Right lung (tissue), 2 donors: ENCODE measurements at regions not wholly inside any gene's neighbourhood (a gene's known extent, or its start where the extent isn't known, plus 50 kb on each side); places are given as distances from the start of the nearest gene placed in this dataset.
"Not testable (repeated sequence)": the region's sequence is repeated elsewhere in the genome, so short reads cannot be mapped to it uniquely, and the experiment has no call there.

ENCODE experiments used
- DNase-seq, 2 donors: peaks; one replicate each; pipeline ENCODE4 v3.0.0-alpha.2; 2013

DNA sequence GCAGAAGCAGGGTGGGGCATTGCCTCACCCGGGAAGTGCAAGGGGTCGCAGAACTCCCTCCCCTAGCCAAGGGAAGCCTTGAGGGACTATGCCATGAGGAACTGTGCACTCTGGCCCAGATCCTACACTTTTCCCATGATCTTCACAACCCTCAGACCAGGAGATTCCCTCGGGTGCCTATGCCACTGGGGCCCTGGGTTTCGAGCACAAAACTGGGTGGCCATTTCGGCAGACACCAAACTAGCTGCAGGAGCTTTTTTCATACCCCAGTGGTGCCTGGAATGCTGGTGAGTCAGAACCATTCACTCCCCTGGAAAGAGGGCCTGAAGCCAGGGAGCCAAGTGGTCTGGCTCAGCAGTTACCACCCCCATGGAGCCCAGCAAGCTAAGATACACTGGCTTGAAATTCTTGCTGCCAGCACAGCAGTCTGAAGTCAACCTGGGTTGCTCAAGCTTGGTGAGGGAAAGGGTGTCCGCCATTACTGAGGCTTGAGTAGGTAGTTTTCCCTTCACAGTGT, 573.7 kb upstream of the ANO3 start:
- no peak for DNase-seq

DNA sequence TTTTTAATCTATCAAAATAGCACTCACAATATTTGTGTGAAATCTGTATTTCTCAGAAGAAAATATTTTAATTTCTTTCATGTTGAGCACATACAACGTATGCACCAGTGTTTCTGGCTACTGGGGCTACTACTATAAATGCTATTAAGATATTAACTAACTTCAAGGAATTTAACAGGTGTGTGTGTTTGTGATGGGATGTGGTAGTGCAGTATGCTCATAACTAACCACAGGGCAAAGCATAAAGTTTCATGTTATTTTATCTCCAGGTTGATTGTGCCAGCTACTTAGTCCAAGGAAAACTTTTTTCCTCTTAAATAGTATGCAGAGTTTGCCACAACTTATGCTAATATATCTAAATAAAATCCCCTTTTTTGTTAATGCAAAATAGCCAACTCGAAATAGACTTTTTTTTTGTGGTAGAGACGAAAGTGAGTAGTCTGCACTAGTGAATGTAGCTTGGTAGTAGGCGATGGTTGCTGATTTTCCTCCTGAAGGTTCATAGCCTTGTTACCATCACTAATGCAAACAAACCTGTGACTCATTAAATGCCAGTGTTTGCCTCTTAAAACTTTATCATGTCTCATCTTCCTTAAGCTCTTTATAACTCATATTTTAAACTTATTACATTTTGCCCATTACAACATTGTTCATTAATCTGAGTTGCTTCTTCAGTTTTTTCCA, 565.5 kb upstream of the ANO3 start:
- DNase-seq = no peak

DNA sequence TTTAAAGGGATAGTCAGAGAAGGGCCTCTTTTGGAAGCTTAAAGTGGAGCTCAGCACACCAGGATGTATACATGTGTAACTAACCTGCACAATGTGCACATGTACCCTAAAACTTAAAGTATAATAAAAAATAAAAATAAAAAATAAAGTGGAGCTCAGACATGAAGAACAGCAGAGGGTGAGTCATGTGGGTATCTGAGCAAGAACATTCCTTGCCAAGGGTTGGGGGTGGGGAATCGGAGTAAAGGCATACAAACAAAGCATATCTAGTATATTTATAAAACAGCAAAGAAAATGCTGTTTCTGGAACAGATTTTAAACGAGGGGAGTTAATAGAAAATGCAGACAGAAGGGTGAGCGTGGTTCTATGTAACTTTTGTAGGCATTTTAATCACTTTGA, 562.6 kb upstream of the ANO3 start:
- no peak for DNase-seq

DNA sequence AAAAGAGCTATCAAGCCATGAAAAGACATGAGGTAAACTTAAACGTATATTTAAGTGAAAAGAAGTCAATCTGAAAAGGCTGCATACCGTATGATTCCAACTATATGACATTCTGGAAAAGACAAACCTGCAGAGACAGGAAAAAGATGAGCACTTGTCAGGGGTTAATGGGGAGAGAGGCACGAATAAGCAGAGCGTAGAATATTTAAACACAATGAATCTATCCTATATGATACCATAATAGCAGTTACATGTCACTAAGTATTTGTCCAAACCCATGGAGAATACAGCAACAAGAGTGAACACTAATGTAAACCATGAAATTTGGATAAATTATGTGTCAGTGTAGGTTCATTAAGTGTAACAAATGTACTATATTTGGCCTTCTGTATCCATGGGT, 560.3 kb upstream of the ANO3 start:
- no peak for DNase-seq

DNA sequence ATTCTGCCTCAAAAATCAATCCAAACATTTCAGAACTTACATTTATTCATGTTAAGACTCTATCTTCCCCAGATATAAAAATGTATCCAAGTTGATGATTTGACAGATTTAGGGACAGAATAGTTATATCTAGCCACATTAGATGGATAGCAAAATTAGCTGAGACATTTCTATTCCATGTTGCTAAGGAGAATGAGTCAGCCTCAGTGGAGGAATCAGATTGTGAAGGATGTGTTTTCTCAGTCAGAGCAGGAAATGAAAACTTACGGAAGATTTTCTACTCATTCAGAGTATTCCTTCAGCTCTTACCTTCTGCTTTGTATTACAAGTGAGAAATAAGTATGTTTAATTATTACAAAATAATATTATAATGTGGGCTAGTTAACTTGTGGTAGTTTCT, 556.3 kb upstream of the ANO3 start:
- no peak for DNase-seq

DNA sequence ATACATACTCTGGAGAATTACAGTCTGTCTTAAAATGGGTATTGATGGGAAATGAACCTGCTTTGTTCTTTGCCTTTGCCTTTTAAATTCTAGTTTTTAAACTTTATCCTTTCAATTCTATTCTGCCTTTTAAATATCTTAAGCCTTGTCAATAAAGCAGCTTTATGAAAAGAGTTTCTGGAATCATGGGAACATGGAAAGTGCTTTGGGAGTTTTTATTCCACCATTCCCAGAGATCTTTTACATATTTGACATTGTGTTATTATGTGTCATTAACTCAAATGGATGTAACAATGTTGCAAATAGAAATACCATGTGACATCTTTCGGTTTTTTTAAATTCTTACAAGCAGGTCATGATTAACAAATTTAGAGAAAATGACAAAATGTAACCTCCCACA, 555.7 kb upstream of the ANO3 start:
- no peak for DNase-seq

DNA sequence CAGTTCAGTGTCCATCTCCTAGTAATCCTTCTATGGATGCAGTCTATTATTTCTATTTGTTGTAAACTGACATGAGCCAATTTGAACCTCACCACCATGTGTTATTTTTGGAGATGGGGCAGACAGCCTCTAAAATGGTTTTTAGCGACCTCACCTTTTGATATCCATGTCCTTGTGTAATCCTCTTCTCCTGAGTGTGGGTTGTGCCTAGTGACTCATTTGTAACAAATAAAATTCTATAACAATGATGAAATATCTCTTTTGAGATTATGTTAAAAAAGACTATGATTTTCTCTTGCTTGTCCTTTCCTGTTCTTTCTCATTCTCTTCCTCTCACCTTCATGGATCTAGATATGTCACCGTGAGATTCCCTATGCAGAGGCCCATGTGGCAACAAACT, 554.6 kb upstream of the ANO3 start:
- DNase-seq = no peak

DNA sequence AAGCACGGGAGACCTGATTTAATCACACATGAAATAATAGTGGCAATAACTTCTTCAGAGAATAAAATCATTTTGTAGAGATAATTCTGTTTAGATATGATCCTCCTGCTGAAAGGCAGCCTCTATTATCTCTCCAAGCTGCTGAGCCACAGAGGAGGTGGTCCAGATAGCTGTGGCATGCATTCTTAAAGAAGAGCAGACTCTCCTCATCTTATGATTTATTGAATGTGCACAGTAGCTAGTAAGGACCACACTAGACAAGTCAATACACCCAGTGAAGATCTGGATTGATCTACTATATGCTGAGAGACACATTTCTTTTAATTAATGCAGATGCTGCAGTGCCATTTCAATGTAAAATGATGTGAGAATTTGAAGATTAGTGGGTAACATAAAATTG, 552.9 kb upstream of the ANO3 start:
- DNase-seq = no peak

DNA sequence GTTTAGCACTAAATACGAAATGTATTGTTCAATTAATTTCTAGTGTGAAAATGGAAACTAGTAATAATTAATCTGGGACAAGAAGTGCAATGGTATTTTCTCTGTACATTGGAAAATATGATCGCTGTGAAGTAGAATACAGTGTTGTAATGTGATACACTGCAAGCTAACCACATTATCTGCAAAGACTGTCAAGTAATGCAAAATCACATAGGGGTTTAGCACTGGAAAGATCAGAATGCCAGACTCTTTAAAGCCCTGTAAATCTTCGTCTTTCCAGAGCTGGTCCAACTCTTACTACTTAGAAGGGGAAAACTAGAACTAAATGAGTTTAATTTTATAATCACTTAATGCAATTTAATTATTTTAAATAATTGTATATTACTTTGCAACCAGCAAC, 544.5 kb upstream of the ANO3 start:
- no peak for DNase-seq

DNA sequence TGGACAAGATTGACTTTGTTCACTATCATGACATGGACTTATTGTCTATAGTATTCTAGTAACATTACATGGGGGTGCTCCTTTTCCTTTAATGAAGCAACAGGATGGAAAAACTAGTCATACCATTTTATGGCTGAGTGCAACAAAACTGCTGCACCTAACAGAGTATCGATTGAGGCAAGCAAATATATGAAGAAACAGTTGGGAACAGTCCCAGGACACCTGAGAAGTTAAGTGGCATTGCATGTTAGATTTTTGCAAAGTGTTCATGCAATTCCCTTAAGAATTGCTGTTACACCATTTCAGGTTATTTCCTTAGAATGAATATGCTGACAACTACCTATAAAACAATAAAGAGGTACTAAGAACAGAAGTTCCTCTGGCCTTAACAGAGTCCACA, 541.5 kb upstream of the ANO3 start:
- no peak for DNase-seq

DNA sequence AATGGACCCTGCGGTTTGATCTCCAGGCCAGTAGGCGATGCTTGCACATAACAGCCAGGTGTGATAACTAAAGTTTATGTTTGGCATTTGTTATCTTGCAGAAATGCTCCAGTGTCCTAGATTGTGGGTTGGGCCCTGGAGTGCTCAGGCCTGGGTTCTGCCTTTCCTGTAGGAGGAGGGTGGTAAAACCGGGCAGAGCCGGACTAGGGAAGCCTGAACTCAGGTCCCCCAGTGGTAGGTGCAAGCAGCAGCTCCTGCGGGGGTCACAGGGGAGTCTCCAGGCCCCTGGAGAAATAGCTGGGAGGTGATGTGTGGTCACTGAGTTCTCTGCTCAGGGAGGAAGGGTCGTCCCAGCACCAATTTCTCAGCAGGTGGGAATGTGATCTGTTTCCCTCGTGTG, 538.3 kb upstream of the ANO3 start:
- DNase-seq = no peak

DNA sequence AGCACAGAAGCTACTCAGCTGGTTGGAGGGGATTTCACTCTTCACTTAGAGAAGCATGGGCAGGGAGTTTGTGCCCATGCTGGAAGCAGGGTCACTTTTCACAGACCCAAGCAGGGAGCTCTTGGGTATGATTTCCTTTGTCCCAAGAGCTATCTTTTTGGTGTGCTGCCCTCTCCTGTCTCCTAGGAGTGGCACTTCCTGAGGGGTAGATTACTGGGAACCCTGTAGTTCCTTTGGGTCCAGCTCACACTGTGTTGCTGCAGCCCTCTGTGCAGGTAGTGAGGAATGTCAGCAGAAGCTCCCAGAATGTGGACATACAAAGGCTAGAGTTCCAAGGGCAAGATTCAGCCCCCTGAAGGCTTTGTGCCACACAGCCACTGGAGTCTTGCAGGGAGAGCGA, 537.1 kb upstream of the ANO3 start:
- no peak for DNase-seq

DNA sequence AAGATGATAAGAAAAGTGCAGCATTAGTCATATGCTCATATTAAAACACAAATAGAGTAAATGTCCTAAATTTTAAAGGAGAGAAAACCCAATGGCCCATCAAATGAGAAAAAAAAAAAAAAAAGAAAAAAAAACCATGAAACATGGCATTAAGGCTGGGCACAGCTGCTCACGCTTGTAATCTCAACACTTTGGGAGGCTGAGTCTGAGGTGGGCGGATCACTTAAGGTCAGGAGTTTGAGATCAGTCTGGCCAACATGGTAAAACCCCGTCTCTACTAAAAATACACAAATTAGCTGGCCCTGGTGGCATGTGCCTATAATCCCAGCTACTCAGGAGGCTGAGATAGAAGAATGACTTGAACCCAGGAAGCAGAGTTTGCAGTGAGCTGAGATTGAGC, 515.5 kb upstream of the ANO3 start:
- no peak for DNase-seq

DNA sequence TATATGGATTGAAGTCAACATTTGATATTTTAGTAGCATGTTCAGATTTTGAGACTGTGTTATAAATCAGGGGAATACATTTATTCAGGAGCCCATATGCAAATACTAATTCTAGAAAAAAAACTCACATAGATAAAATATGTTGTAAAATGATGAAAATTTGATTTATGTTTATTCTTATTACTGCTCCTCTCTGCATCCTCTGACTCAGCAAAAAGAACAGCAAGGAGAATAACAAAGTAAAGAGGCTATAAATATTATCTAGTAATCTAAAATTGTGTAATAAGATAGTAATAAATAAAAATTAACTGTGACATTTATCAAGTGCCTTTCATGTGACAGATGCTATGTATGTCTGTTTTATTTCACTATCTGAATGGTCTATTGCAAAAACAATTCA, 507.2 kb upstream of the ANO3 start:
- DNase-seq = no peak

DNA sequence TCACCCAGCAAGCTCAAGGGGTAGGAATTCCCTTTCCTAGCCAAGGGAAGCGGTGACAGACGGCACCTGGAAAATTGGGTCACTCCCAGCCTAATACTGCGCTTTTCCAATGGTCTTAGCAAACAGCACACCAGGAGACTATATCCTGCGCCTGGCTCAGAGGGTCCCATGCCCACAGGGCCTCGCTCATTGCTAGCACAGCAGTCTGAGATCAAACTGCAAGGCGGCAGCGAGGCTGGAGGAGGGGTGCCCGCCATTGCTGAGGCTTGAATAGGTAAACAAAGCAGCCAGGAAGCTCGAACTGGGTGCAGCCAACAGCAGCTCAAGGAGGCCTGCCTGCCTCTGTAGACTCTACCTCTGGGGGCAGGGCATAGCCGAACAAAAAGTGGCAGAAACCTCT, 500.4 kb upstream of the ANO3 start:
- not testable (repeated sequence) for DNase-seq

DNA sequence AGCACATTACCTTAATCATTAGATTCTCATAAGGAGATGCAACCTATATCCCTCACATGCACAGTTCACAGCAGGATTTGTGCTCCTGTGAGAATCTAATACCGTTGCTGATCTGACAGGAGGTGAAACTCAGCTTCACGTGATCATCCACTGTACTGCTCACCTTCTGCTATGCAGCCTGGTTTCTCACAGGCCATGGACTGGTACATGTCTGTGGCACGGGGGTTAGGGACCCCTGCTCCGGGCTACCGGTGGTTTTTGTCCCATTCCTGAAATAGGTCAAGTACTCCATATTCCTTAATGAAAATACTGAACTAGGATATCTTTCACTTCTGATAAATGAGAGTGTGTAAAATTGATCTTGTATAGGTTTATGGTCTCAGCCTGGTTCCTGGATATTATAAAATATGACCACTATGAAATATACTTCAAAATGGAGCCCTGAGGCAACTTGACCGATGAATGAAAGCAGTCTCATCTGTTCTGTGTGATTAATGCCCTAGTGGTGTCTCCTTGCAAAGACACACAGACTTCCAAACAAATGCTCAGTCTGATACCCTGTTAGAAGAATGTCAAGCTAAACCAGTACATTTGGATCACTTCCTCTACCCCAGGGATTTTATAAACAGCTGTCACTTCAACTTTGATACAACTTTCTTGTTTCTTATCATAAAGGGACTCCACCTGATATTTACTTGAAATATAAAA, 492.9 kb upstream of the ANO3 start:
- DNase-seq = no peak

DNA sequence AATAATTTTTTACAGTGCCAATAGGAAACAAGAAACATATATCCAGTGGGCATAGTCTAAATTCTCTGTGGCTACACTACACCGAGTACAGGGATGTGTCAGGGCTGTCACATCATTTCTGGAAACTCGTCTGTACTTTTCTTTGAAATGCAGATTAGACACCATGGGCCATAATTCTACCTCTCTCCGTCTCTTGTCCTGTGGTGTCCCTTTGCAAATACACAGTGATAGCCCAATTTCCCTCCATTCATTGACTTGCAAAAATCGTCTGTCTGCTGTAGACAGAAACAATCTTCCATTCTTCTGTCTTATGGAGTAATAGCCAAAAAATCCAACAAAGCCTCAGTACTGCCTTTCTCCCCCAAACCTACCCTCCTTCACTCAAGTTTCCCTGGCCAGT, 487.1 kb upstream of the ANO3 start:
- no peak for DNase-seq

DNA sequence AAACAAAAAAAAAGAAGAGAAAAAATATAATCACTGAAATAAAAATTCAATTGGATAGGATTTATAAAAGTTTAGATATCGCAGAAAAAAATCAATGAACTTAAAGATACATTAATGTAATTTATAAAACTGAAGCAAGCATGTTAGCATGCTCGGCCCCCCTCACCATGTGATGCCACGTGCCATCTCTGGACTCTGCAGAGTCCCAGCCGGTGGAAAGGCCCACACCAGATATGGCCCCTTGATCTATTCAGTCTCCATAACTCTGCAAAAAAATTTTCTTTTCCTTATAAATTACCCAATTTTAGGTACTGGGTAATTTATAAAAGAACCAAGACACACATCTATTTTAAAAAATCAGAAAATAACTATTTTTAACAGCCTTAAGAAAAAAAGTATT, 476.0 kb upstream of the ANO3 start:
- no peak for DNase-seq

DNA sequence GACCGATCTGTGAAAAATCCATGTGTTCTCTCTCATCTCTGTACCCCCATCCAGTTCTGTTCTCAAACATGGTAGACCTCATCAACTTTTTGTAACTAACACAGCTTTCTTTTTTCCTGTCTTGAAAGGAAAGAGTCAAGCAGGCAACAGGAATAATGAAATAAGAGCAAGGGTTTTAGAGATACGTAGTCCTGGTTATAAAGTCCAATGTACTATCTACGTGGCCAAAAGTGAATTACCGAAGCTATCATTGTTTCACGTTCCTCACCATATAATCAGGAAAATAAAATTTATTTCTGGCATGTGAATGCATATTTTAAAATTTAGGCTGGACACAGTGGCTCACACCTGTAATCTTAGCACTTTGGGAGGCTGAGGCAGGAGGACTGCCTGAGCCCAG, 472.2 kb upstream of the ANO3 start:
- no peak for DNase-seq

DNA sequence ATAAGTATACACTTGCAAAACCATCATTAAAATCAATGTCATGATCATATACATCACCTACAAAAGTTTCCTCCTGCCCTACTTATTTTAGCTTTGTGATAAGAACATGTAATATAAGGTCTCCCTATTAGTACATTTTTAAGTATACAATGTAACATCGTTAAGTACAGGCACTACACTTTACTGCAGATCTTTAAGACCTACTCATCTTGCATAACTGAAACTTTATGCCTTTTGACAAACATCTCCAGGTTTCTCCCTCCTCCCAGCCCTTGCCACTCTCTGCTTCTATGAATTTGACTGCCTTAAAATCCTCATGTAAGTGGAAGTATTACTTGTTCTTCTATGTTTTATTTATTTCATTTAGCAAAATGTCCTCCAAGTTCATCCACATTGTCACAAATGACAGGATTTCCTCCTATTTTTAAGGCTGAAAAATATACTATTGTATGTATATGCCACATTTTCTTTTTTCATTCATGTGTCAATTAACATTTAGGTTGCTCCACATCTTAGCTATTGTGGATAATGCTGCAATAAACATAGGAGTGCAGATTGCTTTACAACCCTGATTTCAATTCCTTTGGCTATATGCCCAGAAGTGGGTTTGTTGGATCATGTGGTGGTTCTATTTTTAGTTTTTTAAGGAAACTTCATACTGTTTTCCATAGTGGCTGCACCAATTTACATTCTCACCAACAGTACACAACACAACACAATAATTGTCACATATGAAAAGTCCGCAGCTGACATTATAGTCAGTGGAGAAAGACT, 471.1 kb upstream of the ANO3 start:
- peak; percentile 65 to 75 for DNase-seq

DNA sequence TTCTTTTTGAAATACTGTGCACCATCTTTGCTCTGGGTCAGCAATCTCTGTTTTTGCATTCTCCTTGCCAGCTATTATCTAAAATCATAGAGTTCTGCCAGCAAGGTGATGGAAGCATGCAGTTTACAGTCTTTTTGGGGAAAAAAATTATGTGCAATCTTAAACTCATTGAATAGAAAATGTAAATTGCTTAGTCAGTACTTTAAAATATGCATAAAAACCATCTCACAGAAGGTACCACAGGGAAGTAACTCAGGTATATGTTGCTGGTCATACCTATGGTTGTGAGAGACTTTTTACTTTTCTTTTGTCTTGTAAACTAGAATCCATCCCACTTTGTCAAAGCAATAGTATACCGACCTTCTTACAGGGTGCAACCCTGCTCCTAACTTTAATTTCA, 469.8 kb upstream of the ANO3 start:
- DNase-seq = no peak

DNA sequence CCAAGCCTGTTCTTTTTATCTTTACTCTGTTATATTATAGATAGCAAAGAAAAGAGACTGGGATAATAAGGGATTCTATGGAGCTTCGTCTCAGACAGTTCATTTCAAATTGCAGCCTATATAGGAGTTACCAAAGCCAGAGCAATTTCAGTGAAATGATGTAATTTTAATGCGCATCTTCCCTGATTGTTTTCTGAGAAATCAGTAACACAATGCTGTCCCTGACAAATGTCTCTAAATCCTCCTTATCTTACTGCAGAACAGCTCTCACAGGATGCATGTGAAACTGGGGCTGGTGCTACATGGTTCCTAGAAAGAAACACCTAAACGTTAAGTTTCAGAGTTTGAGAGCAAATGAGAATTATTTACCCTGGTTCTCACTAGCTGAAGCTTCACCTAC, 467.9 kb upstream of the ANO3 start:
- DNase-seq = no peak

DNA sequence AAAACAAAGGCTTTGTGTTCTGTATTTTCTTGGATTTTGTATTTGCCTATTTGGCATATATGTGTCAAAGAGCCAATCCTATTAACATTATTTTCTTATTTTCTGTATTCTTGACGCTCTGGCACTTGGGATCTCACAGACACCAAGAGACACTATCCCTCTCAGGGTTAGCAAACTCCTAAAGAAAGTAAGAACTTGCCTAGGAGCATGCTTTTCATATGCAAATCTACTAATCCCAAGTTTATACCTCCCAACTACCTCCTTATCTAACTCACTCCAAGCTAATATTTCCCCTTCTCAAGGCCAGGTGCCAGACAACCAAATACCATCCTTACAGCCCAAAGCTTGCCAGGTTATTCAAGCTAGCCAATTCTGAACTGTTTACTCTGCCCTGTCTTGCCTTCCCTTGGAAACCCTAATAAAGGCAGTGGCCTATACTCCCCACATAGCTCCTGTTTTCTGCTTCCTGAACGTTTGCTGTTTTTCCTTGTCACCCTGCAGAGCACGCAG, 455.4 kb upstream of the ANO3 start:
- no peak for DNase-seq
